Activated CD8-positive, alpha-beta memory T cell treated with anti-CD3 and anti-CD28 coated beads, Interleukin-2, amount 10 ng/mL, durations not matched to agents 7 days and 5 days (primary cell): ENCODE measurements at regions not wholly inside any gene's neighbourhood (a gene's known extent, or its start where the extent isn't known, plus 50 kb on each side); places are given as distances from the start of the nearest gene placed in this dataset.
"Not testable (repeated sequence)": the region's sequence is repeated elsewhere in the genome, so short reads cannot be mapped to it uniquely, and the experiment has no call there.

ENCODE experiments used
- ATAC-seq: fragments of 150-1000 bp; cut with Tn5 transposase; one replicate; pipeline ENCODE4 v1.10.0; 2021; ENCODE audit warnings: moderate library complexity
- CTCF ChIA-PET: fragments of 350-600 bp; sonication (Branson Sonifier 250); formaldehyde crosslinking; loops from one replicate; lab custom pipeline; 2021; ENCODE audit warnings: antibody characterized with exemption; lab: Charles Lee
- DNase-seq: peaks from one replicate; pipeline ENCODE4 v3.0.0-alpha.2; 2020
- H3K27ac Mint-ChIP-seq: one replicate; pipeline ENCODE4 v1.8.0; 2021; ENCODE audit warnings: mild to moderate bottlenecking, mixed read lengths
- H3K27me3 Mint-ChIP-seq: one replicate; pipeline ENCODE4 v1.8.0; 2021; ENCODE audit warnings: mixed read lengths
- H3K36me3 Mint-ChIP-seq: one replicate; pipeline ENCODE4 v1.8.0; 2021; ENCODE audit warnings: mild to moderate bottlenecking, mixed read lengths
- H3K4me1 Mint-ChIP-seq: one replicate; pipeline ENCODE4 v1.8.0; 2021; ENCODE audit warnings: mixed read lengths
- H3K4me3 Mint-ChIP-seq: one replicate; pipeline ENCODE4 v1.8.0; 2021; ENCODE audit warnings: mild to moderate bottlenecking, moderate library complexity, mixed read lengths
- H3K9me3 Mint-ChIP-seq: one replicate; pipeline ENCODE4 v1.8.0; 2022; ENCODE audit warnings: low read depth, mixed read lengths

DNA sequence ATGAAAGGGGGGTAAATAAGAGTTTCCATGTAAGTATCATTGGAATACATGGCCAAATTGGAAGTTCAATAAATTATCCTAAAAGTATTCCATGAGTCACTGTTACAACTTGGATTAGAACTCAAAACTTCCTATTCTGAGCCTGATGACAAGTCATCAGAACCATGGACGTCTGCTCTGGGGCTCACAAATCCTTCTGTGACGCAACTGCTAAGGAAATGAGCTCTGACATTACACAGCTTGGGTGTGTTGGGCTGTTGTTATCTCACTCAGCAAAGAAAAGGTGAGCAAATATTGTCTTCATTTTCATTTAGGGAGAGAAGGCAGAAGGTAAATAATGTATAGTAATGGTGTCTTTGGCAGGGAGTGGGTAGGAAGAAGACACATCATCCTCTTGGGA is 214.8 kb upstream of the ADO start:
- H3K27ac Mint-ChIP-seq: no peak overlapping the region
- CTCF ChIA-PET: interaction anchor here (1.5 kb wide), 2 partner anchors 325 to 568 kb away, joined by 3 to 4 read pairs; no protein-coding TSS in a partner anchor
- no peak overlapping the region for H3K4me3 Mint-ChIP-seq
- H3K4me1 Mint-ChIP-seq: peaks cover 3% of the 10 kb centered on the region
- ATAC-seq: no peak
- DNase-seq: no peak
- H3K36me3 Mint-ChIP-seq: no peaks in the 10 kb centered on the region
- no peaks in the 10 kb centered on the region for H3K9me3 Mint-ChIP-seq
- H3K27me3 Mint-ChIP-seq: peaks cover 40% of the 10 kb centered on the region

DNA sequence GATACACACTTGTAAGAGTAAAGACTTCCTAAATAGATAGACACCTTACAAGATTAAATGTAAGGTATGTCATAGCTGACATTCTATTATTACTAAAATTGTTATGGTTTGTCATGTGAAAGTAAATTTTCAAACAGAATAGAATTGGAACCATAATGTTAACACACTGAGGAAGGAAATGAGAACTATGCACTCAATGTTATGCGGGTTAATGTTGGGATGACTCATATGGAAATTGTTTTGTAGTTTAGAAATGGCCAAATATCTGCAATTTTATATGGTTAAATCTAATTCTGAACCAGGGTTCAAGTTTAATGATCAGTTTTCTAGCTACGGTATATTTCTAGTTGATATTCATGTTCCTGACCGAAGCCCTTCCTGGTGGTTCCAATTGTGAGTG is 214.2 kb upstream of the ADO start:
- ATAC-seq (no peak), DNase-seq (no peak)
- Mint-ChIP-seq H3K36me3 (no peaks in the 10 kb centered on the region), H3K4me3 (no peak overlapping the region), H3K4me1 (peaks cover 3% of the 10 kb centered on the region), H3K27ac (no peak overlapping the region), H3K9me3 (no peaks in the 10 kb centered on the region), H3K27me3 (peaks cover 35% of the 10 kb centered on the region)
- CTCF ChIA-PET: interaction anchor here (1.2 to 1.6 kb wide), 4 partner anchors 24 to 568 kb away, joined by 3 to 6 read pairs (median 4); no protein-coding TSS in a partner anchor

DNA sequence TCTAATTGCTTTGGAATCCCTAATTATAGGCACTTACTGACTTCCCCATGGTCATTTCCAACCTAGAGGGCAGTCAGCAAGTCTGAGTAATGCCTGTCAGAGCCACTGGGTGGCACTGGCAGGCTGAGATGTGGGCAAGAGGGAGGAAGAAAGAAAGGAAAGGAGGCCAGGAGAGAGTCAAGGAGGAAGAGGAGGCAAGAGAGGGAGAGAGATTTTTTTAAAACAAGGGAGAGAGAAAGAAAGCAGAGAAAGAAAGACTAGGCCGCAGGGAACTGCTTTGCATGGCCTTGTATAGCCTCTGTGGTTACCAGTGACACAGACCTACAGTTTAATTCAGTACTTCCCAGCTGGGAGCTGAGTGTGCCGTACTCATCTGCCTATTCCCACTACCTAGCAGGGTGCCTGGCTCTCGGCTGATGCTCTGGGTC is 210.4 kb upstream of the ADO start:
- H3K27ac Mint-ChIP-seq: no peak overlapping the region
- CTCF ChIA-PET: interaction anchor here (0.7 to 4.6 kb wide), 15 partner anchors 16 to 563 kb away, joined by 3 to 29 read pairs (median 3); no protein-coding TSS in a partner anchor

DNA sequence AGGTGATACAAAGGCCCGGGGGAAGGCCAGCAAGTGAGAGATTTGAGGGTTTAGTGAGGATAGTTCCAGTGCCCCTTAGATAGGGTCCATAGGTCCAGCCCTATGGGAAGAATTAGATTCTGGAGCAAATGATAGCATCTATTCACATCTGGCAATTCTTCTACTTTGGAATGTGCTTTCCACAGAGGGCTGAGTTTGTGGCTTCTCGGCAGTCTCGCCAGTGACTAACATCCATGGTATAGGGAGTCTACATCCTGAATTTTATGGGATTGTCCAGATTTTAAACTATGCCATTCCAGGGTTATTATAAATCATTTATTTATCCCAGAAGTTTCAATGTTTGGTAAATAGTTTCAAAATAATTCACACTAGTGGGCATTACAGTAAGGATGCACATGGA is 207.3 kb upstream of the ADO start:
- Mint-ChIP-seq H3K9me3 (no peaks in the 10 kb centered on the region), H3K27ac (no peak overlapping the region), H3K4me3 (no peak overlapping the region), H3K27me3 (peaks cover 31% of the 10 kb centered on the region), H3K4me1 (peaks cover 6% of the 10 kb centered on the region), H3K36me3 (no peaks in the 10 kb centered on the region)
- ATAC-seq (no peak), DNase-seq (no peak)
- CTCF ChIA-PET: interaction anchor here (0.8 to 4.6 kb wide), 3 partner anchors 13 to 560 kb away, joined by 3 to 25 read pairs (median 4); no protein-coding TSS in a partner anchor

More for the DNA sequence above, 210.4 kb upstream of the ADO start:
- H3K36me3 Mint-ChIP-seq: no peaks in the 10 kb centered on the region
- H3K4me3 Mint-ChIP-seq: no peak overlapping the region
- DNase-seq: peak; percentile 61
- H3K9me3 Mint-ChIP-seq: no peaks in the 10 kb centered on the region
- H3K27me3 Mint-ChIP-seq: peaks cover 29% of the 10 kb centered on the region
- peak; percentile 73 for ATAC-seq
- peaks cover 5% of the 10 kb centered on the region for H3K4me1 Mint-ChIP-seq

DNA sequence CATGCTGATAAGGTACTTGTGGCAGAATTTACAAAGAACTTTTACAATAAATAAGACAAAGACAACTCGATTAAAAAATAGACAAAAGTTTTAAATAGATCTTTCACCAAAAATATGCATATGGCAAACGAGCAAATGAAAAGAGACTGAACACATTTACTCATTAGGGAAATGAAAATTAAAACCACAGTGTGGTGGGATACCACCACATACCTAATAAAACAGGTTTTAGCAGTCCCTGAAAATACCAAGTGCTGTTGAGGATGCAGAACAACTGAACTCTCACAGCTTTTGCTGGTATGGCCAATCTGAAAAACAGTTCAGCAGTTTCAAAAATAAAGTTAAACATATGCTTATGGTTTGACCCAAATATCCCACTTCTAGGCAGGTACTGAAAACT is 205.4 kb upstream of the ADO start:
- DNase-seq (no peak), ATAC-seq (no peak)
- no peaks in the 10 kb centered on the region for H3K9me3 Mint-ChIP-seq
- CTCF ChIA-PET: interaction anchor here (1.6 to 2.5 kb wide), 2 partner anchors 12 to 219 kb away, joined by 7 read pairs; no protein-coding TSS in a partner anchor
- H3K4me1 Mint-ChIP-seq: peaks cover 3% of the 10 kb centered on the region
- peaks cover 26% of the 10 kb centered on the region for H3K27me3 Mint-ChIP-seq
- H3K4me3 Mint-ChIP-seq: no peak overlapping the region
- H3K36me3 Mint-ChIP-seq: no peaks in the 10 kb centered on the region
- H3K27ac Mint-ChIP-seq: no peak overlapping the region

DNA sequence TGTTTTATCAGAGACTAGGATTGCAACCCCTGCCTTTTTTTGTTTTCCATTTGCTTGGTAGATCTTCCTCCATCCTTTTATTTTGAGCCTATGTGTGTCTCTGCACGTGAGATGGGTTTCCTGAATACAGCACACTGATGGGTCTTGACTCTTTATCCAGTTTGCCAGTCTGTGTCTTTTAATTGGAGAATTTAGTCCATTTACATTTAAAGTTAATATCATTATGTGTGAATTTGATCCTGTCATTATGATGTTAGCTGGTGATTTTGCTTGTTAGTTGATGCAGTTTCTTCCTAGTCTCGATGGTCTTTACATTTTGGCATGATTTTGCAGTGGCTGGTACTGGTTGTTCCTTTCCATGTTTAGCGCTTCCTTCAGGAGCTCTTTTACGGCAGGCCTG is 198.0 kb upstream of the ADO start:
- not testable (repeated sequence) for DNase-seq, H3K27ac Mint-ChIP-seq, H3K4me1 Mint-ChIP-seq

DNA sequence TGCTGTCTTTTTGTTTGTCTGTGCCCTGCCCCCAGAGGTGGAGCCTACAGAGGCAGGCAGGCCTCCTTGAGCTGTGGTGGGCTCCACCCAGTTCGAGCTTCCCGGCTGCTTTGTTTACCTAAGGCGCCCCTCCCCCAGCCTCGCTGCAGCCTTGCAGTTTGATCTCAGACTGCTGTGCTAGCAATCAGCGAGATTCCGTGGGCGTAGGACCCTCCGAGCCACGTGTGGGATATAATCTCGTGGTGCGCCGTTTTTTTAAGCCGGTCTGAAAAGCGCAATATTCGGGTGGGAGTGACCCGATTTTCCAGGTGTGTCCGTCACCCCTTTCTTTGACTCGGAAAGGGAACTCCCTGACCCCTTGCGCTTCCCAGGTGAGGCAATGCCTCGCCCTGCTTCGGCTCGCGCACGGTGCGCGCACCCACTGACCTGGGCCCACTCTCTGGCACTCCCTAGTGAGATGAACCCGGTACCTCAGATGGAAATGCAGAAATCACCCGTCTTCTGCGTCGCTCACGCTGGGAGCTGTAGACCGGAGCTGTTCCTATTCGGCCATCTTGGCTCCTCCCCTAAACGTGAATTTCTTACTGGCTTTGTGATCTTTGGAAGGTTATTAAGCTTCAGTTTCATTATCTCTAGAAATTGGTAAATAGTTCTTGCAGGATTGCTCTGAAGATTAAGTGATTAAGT is 196.2 kb upstream of the ADO start:
- H3K27me3 Mint-ChIP-seq: peaks cover 26% of the 10 kb centered on the region
- not testable (repeated sequence) for H3K4me1 Mint-ChIP-seq, H3K4me3 Mint-ChIP-seq, H3K36me3 Mint-ChIP-seq, H3K27ac Mint-ChIP-seq, H3K9me3 Mint-ChIP-seq, DNase-seq, ATAC-seq
- CTCF ChIA-PET: interaction anchor here (0.9 to 4.8 kb wide), 3 partner anchors 15 to 402 kb away, joined by 3 to 104 read pairs (median 3); partner anchors contain the start of gene EGR2

More for the DNA sequence above, 198.0 kb upstream of the ADO start:
- H3K4me3 Mint-ChIP-seq, H3K9me3 Mint-ChIP-seq, ATAC-seq, CTCF ChIA-PET, H3K36me3 Mint-ChIP-seq: not testable (repeated sequence)
- peaks cover 22% of the 10 kb centered on the region for H3K27me3 Mint-ChIP-seq

DNA sequence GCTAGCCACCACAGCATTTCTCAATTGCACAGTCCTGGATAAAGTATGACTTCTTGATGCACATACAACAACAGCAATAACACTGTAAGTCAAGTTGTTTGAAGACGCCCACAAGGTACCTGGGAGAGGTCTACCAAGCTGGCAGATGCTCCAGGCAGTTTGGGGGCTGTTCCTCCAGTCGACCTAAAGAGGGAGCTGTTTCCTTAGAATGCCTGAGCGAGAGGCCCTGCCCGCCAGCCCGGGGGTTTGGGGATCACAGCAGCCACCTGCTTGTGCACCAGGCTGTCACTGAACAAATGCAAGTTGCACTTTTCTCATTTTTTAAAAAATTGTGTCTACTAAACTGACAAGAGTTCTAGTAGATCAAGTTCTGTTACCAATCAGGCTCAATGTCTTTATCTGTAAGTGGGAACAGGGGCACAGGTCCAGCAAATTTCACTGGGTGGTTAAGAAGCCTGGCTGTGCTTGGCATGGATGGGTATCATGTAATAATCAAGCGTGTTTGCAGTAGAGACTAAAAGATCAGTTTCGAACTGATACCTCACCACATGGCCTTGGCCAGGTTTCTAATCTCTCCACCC is 193.8 kb upstream of the ADO start:
- H3K36me3 Mint-ChIP-seq: peaks cover 2% of the 10 kb centered on the region
- peaks cover 28% of the 10 kb centered on the region for H3K4me1 Mint-ChIP-seq
- ATAC-seq: peak; percentile 49

DNA sequence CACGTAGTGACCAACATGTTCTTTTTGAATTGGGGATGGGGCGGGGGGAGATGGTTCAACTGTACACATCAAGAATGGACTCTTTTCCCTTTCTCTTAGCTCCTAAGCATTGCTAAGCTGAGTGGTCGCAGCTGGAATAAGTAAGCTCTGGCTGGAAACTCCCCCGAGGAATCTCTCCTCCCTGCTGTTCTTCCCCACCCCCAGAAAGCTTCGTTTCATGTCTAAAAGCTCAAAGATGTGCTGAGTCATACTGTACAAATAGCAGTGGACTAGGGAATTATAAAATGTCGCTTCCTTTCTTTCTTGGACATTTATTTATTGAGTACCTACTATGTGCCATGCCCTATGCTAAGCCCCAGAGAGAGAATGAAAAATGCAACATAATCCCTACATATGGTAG is 191.1 kb upstream of the ADO start:
- ATAC-seq (no peak), DNase-seq (no peak)
- H3K27ac Mint-ChIP-seq: no peak overlapping the region
- peaks cover 2% of the 10 kb centered on the region for H3K36me3 Mint-ChIP-seq
- peaks cover 42% of the 10 kb centered on the region for H3K4me1 Mint-ChIP-seq
- CTCF ChIA-PET: interaction anchor here (0.6 to 3.5 kb wide), 5 partner anchors 24 to 204 kb away, joined by 3 to 38 read pairs (median 4); partner anchors contain the start of gene EGR2
- peaks cover 36% of the 10 kb centered on the region for H3K27me3 Mint-ChIP-seq
- no peaks in the 10 kb centered on the region for H3K9me3 Mint-ChIP-seq
- no peak overlapping the region for H3K4me3 Mint-ChIP-seq

More for the DNA sequence above, 193.8 kb upstream of the ADO start:
- CTCF ChIA-PET: interaction anchor here (0.6 to 4.8 kb wide), 32 partner anchors 9 to 1108 kb away, joined by 3 to 104 read pairs (median 4); partner anchors contain the start of genes ADO and EGR2
- no peak overlapping the region for H3K4me3 Mint-ChIP-seq
- H3K9me3 Mint-ChIP-seq: no peaks in the 10 kb centered on the region
- H3K27me3 Mint-ChIP-seq: peaks cover 33% of the 10 kb centered on the region
- peak; percentile 76 for DNase-seq
- no peak overlapping the region for H3K27ac Mint-ChIP-seq

DNA sequence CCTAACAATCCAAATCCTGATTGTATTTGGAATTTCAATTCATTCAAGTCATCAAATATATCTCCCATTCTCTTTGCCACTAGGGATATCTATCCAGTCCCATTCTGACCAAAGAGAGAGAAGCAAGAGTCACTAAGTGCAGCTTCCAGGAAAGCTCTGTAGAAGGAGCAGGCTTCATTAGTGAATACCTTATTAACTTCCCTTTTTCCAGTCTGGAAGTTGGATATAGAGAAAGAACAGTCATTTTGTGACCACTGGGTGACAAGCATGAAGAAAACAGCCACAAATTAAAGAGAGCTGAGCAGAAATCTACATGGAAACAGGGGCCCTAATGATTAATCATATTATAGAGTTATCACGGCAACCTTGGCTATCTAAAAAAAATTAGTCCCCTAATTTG is 190.7 kb upstream of the ADO start:
- Mint-ChIP-seq H3K27me3 (peaks cover 34% of the 10 kb centered on the region), H3K27ac (no peak overlapping the region), H3K4me1 (peaks cover 46% of the 10 kb centered on the region), H3K36me3 (peaks cover 2% of the 10 kb centered on the region), H3K9me3 (no peaks in the 10 kb centered on the region), H3K4me3 (no peak overlapping the region)
- CTCF ChIA-PET: interaction anchor here (0.6 to 3.5 kb wide), 5 partner anchors 23 to 204 kb away, joined by 3 to 38 read pairs (median 3); partner anchors contain the start of gene EGR2
- ATAC-seq (no peak), DNase-seq (no peak)

DNA sequence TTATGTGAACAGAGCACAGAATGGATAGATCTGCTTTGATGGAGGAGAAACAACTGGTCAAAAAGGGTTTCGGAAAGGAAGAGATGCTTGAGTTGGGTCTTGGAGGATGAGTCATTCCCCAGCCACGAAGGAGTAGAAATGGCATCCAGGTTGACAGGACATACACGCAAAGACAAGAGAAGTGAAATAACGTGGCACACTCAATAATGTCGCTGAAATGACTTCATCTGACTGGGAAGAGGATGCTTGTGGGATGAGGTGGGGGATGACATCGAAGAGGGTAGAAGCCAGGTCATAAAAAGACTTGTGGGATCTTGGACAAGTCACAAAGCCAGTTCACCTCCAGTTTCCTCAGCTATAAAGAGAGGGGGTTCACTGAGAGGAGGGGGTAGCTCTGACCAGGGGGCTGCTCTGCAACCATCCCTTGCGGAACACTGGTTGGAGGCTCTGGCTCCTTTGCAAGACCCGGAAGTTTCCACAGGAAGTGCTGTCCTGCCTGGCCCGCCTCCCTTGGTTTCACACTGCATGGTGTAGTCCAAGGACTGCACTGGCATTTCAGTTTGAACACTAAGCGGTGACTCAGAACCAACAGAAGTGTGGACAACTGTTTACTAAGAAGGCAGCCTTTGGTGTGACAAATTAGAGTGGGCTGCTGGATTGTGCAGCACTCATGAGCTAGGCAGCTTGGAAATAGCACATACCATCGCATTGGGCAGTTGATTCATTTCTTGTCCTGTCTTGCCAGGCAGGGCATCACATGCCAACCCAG is 189.9 kb upstream of the ADO start:
- no peak overlapping the region for H3K4me3 Mint-ChIP-seq
- H3K27me3 Mint-ChIP-seq: peaks cover 35% of the 10 kb centered on the region
- CTCF ChIA-PET: interaction anchor here (1.2 to 3.5 kb wide), 5 partner anchors 22 to 203 kb away, joined by 3 to 38 read pairs (median 3); partner anchors contain the start of gene EGR2
- peaks cover 52% of the 10 kb centered on the region for H3K4me1 Mint-ChIP-seq
- ATAC-seq (peak; percentile 77), DNase-seq (peak; percentile 76)
- H3K27ac Mint-ChIP-seq: peak overlapping the region; percentile 72
- no peaks in the 10 kb centered on the region for H3K9me3 Mint-ChIP-seq
- H3K36me3 Mint-ChIP-seq: peaks cover 2% of the 10 kb centered on the region

DNA sequence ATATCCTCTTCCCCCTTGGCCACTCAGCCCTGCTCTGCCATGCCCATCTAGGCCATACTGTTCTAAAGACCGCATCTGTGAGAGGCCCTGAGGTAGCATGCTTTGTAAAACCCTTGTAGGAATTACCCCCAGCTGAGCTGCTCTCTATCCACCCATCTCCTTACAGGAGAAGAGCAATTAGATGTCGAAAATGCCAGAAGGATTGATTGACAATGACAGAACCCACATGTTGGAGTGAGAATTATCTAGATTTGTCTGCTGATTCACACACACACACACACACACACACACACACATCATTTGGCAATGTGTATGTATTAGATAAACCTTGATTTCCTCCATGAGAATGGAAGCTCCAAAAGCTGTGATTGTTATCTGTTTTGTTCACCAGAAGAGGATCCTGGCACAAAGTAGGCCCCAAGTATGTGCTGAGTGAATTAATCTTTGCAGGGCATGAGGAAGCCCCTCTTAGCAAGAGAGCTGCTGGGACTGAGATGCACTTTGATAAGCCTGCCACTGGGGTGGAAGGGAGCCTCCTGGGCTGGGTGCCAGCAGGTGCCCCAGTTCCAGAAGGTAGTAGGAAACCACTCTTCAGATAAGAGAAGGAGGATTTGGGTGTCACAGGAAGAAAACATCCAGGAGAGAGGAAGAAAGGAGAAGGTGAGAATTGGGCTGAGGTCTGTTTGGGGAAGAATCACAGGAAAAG is 187.5 kb upstream of the ADO start:
- CTCF ChIA-PET: interaction anchor here (1.0 to 1.8 kb wide), 3 partner anchors 15 to 1103 kb away, joined by 3 to 4 read pairs (median 3); no protein-coding TSS in a partner anchor
- no peak for ATAC-seq
- Mint-ChIP-seq H3K27ac (no peak overlapping the region), H3K36me3 (peaks cover under 1% of the 10 kb centered on the region), H3K9me3 (no peaks in the 10 kb centered on the region), H3K27me3 (peaks cover 23% of the 10 kb centered on the region), H3K4me3 (no peak overlapping the region), H3K4me1 (peaks cover 59% of the 10 kb centered on the region)
- DNase-seq: no peak
